Fibroblast of lung (primary cell): ENCODE measurements at regions not wholly inside any gene's neighbourhood (a gene's known extent, or its start where the extent isn't known, plus 50 kb on each side); places are given as distances from the start of the nearest gene placed in this dataset.

ENCODE experiments used
- DNase-seq, 2 donors: peaks; one replicate each; pipeline versions ENCODE4 v3.0.0 to v3.0.0-alpha.2; 2010; ENCODE audit warnings: low read depth in 2 of 2
- H2AFZ ChIP-seq: 2 replicates; pipeline ENCODE4 v1.5.1; 2012; ENCODE audit warnings: low read length, control low read depth, inconsistent platforms
- H3K27ac ChIP-seq: 2 replicates; pipeline ENCODE4 v1.5.1; 2011; ENCODE audit warnings: low read length, control low read depth; ENCODE audit not compliant: insufficient read depth
- H3K27me3 ChIP-seq: 2 replicates; pipeline ENCODE4 v1.5.1; 2011; ENCODE audit warnings: mild to moderate bottlenecking, low read length; ENCODE audit not compliant: control insufficient read depth, insufficient read depth
- H3K36me3 ChIP-seq: 2 replicates; pipeline ENCODE4 v1.5.1; 2011; ENCODE audit warnings: low read length; ENCODE audit not compliant: control insufficient read depth, insufficient read depth
- H3K4me1 ChIP-seq: 2 replicates; pipeline ENCODE4 v1.5.1; 2011; ENCODE audit warnings: low read length; ENCODE audit not compliant: control insufficient read depth, insufficient read depth; ENCODE audit errors: extremely low read depth
- H3K4me2 ChIP-seq: 2 replicates; pipeline ENCODE4 v1.5.1; 2011; ENCODE audit warnings: low read length, control low read depth; ENCODE audit not compliant: insufficient read depth; ENCODE audit errors: extremely low read depth
- H3K4me3 ChIP-seq, 4 experiments: fragments of 200-600 bp in 1 of 4; sonication (generic) in 1 of 4; replicated peaks in 1 of 4; 2 replicates each; pipeline ENCODE4 v1.5.1; 2011 to 2016; ENCODE audit warnings: low read length in 4 of 4, low read depth in 3 of 4, mild to moderate bottlenecking in 3 of 4, control low read depth in 2 of 4, inconsistent platforms in 1 of 4, mixed read lengths in 1 of 4; ENCODE audit not compliant: insufficient read depth in 1 of 4; ENCODE audit errors: control extremely low read depth in 1 of 4
- H3K79me2 ChIP-seq: 2 replicates; pipeline ENCODE4 v1.5.1; 2012; ENCODE audit warnings: mild to moderate bottlenecking, low read length, inconsistent platforms; ENCODE audit not compliant: control insufficient read depth, insufficient read depth
- H3K9ac ChIP-seq: 2 replicates; pipeline ENCODE4 v1.5.1; 2011; ENCODE audit warnings: mild to moderate bottlenecking, low read length, control low read depth; ENCODE audit not compliant: insufficient read depth
- H3K9me3 ChIP-seq: 2 replicates; pipeline ENCODE4 v1.5.1; 2012; ENCODE audit warnings: low read depth, low read length; ENCODE audit not compliant: control insufficient read depth, insufficient read depth
- H4K20me1 ChIP-seq: 2 replicates; pipeline ENCODE4 v1.5.1; 2011; ENCODE audit warnings: low read length; ENCODE audit not compliant: control insufficient read depth, insufficient read depth; ENCODE audit errors: extremely low read depth
- EZH2 ChIP-seq: IDR thresholded peaks from 2 replicates; pipeline ENCODE4 v1.5.1; 2012; ENCODE audit warnings: low read length, control low read depth, mild to moderate bottlenecking; ENCODE audit errors: missing control alignments
- TF ChIP-seq, protein P1 (sequence below), 2 donors: IDR thresholded peaks in 1 of 2; conservative IDR thresholded peaks in 1 of 2; 1 replicate in 1 of 2; 2 replicates in 1 of 2; pipeline ENCODE4 v1.5.1; 2011 to 2012; ENCODE audit warnings: low read length in 2 of 2, control low read depth in 1 of 2, inconsistent platforms in 1 of 2, low read depth in 1 of 2, mild to moderate bottlenecking in 1 of 2

DNA sequence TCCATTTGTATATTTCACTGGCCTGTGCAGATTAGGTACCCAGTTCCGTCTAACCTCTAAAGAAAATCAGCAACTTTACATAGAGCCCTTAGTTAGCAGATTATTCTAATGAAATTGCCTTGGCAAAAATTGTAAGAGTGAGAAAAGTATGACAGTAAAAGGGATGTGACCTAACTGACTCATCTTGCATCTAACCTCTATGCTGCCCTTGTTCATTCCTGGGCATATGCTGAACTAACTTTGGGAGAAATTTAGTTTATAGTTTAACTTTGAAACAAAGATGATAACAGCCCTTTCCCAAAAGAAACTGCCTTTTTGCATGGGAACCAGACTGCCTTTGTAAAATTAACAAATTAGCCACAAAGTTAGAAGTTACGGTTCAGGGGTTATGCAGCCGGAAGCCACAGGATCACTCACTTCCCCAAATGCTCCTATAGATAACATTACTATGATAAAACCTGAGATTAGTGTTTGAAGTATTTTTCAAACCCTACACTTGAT, 839.8 kb upstream of the ALCAM start:
- no peak for TF ChIP-seq EZH2
- Histone ChIP-seq H3K9ac (no peak overlapping the region), H3K4me2 (no peak overlapping the region), H3K36me3 (no peaks in the 10 kb centered on the region), H3K27ac (no peak overlapping the region), H3K4me1 (no peaks in the 10 kb centered on the region), H3K4me3 (no peak overlapping the region), H3K9me3 (no peaks in the 10 kb centered on the region), H3K79me2 (no peaks in the 10 kb centered on the region), H2AFZ (no peak overlapping the region), H3K27me3 (no peaks in the 10 kb centered on the region), H4K20me1 (no peaks in the 10 kb centered on the region)
- no peak for DNase-seq

DNA sequence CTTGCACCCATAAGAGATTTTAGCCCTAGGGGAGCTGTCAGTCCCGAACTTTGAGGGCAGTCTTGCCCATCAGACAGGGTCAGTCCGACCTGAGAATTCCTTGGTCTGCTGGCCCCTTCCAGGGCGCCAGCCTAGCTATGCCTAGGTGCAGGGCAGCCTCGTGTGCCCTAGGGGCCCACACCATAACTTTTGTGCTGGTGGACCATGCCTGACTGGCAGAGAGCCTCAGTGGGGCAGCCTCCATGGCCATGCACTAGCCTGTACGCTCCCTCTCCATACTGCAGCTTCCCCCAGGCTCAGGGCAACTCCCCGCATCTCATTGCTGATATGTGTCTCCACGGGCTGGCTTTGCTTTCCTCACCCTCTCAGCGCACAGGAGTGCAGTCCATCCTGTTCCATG, 835.8 kb upstream of the ALCAM start:
- Histone ChIP-seq H3K4me3 (no peak overlapping the region), H2AFZ (no peak overlapping the region), H3K9me3 (no peaks in the 10 kb centered on the region), H3K79me2 (no peaks in the 10 kb centered on the region), H4K20me1 (no peaks in the 10 kb centered on the region), H3K4me2 (no peak overlapping the region), H3K4me1 (no peaks in the 10 kb centered on the region), H3K27me3 (no peaks in the 10 kb centered on the region), H3K27ac (no peak overlapping the region), H3K9ac (no peak overlapping the region), H3K36me3 (no peaks in the 10 kb centered on the region)
- TF ChIP-seq EZH2 = no peak
- TF ChIP-seq, protein P1, sequence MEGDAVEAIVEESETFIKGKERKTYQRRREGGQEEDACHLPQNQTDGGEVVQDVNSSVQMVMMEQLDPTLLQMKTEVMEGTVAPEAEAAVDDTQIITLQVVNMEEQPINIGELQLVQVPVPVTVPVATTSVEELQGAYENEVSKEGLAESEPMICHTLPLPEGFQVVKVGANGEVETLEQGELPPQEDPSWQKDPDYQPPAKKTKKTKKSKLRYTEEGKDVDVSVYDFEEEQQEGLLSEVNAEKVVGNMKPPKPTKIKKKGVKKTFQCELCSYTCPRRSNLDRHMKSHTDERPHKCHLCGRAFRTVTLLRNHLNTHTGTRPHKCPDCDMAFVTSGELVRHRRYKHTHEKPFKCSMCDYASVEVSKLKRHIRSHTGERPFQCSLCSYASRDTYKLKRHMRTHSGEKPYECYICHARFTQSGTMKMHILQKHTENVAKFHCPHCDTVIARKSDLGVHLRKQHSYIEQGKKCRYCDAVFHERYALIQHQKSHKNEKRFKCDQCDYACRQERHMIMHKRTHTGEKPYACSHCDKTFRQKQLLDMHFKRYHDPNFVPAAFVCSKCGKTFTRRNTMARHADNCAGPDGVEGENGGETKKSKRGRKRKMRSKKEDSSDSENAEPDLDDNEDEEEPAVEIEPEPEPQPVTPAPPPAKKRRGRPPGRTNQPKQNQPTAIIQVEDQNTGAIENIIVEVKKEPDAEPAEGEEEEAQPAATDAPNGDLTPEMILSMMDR (conservative IDR thresholded peaks at IDR 0.05 in 1 of 2, IDR thresholded peaks at IDR 0.05 in 1 of 2; ENCODE audit: low read depth in 1 of 2, low read length in 2 of 2) = no peak
- no peak for DNase-seq

GRCh38 chr3:104536715-104537114, 830.0 kb upstream of the ALCAM start:
- H3K9me3 ChIP-seq = no peaks in the 10 kb centered on the region
- H3K4me2 ChIP-seq = no peak overlapping the region
- H3K79me2 ChIP-seq = no peaks in the 10 kb centered on the region
- H3K4me1 ChIP-seq = no peaks in the 10 kb centered on the region
- H3K36me3 ChIP-seq = no peaks in the 10 kb centered on the region
- H3K27me3 ChIP-seq = no peaks in the 10 kb centered on the region
- no peaks in the 10 kb centered on the region for H4K20me1 ChIP-seq
- TF ChIP-seq, protein P1 (conservative IDR thresholded peaks at IDR 0.05 in 1 of 2, IDR thresholded peaks at IDR 0.05 in 1 of 2; ENCODE audit: low read depth in 1 of 2, low read length in 2 of 2) = no peak
- TF ChIP-seq EZH2 = no peak
- H3K4me3 ChIP-seq = no peak overlapping the region
- H2AFZ ChIP-seq = no peak overlapping the region
- no peak overlapping the region for H3K27ac ChIP-seq
- no peak overlapping the region for H3K9ac ChIP-seq
- no peak for DNase-seq
